HuH-7.5 (cell line): ENCODE measurements at regions not wholly inside any gene's neighbourhood (a gene's known extent, or its start where the extent isn't known, plus 50 kb on each side); places are given as distances from the start of the nearest gene placed in this dataset.
"Not testable (repeated sequence)": the region's sequence is repeated elsewhere in the genome, so short reads cannot be mapped to it uniquely, and the experiment has no call there.

ENCODE experiments used
- DNase-seq: peaks from one replicate; pipeline ENCODE4 v3.0.0; 2011; ENCODE audit warnings: low spot score

GRCh38 chr3:118168175-118168574 is 866.5 kb downstream of the IGSF11 start:
- no peak for DNase-seq

DNA sequence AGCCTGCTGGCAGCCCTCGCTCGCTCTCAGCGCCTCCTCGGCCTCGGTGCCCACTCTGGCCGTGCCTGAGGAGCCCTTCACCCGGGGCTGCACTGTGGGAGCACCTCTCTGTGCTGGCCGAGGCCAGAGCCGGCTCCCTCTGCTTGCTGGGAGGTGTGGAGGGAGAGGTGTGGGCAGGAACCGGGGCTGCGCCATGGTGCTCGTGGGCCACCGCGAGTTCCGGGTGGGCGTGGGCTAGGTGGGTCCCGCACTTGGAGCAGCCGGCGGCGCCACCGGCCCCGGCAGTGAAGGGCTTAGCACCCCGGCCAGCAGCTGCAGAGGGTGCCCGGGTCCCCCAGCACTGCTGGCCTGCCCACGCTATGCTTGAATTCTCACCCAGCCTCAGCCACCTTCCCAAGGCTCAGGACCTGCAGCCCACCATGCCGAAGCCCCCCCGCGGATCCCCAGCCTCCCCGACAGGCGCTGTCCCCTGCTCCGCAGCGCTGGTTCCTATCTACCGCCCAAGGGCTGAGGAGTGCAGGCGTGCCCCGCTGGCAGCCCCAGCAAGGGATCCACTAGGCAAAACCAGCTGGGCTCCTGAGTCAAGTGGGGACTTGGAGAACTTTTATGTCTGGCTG is 863.3 kb downstream of the IGSF11 start:
- DNase-seq, result no peak

- DNase-seq, result no peak
Measured at GRCh38 chr3:118180853-118181252, 853.8 kb downstream of the IGSF11 start.

DNA sequence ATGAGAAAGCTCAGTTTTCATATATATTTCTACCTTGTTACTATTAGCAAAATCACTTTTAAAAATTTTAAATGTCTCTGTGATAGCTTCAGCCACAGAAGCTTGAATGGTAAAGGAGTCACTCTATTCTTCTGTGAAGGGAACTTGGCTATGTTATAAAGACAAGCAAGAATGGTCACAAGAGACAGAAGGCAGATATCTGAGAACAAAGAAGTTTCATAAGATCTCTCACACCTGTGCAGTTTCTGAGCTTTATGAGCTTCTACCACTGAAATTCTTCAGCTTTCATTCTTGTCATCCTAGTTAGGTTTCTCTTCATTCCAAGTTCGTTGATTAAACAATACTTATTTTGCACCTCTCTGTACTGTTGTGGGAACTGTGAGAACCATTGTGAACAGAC is 853.4 kb downstream of the IGSF11 start:
- no peak for DNase-seq

- DNase-seq, result no peak
Measured at GRCh38 chr3:118186051-118186450, 848.6 kb downstream of the IGSF11 start.

- no peak for DNase-seq
Measured at GRCh38 chr3:118187221-118187620, 847.4 kb downstream of the IGSF11 start.

- DNase-seq, result no peak
Measured at GRCh38 chr3:118196183-118196582, 838.5 kb downstream of the IGSF11 start.

DNA sequence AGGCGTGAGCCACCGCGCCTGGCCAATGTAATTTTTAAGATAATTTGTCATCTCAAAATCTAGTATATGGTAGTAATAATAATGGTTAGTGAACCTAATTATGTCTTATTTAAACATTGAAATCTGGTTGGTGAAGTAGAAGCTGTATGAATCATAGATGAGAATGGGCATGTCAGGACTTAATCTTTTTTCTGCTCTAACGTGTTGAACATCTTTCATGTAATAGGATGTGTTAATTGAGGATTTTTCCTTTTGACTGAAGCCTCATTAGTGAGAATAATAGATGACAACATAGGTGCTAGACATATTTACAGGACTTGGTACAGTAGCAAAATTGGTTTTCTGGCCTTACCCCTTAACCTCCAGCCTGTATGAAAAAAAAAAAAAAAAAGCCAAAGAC is 835.6 kb downstream of the IGSF11 start:
- no peak for DNase-seq

- no peak for DNase-seq
Measured at GRCh38 chr3:118204052-118204656, 830.5 kb downstream of the IGSF11 start.

- no peak for DNase-seq
Measured at GRCh38 chr3:118207271-118207670, 827.4 kb downstream of the IGSF11 start.

DNA sequence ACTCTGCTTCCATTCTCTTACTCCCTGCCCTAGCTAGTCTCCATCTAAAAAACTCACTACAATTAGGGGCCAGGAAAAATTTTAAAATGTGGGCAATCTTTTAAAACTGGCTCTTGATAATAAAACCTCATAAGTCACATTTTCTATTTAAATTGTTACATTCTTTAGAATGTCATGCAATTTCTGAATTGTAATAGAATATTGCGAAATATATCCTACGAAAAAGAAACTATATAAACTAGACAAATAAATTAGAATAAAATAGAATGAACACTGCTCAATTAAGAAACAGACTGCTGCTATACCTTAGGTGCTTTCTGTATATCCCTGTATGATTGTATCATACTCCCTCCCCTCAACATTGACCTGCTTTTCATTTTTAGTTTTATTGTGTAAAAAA is 826.0 kb downstream of the IGSF11 start:
- no peak for DNase-seq

- DNase-seq, result no peak
Measured at GRCh38 chr3:118213892-118214291, 820.8 kb downstream of the IGSF11 start.

GRCh38 chr3:118226206-118226605 is 808.4 kb downstream of the IGSF11 start:
- no peak for DNase-seq

- DNase-seq, result no peak
Measured at GRCh38 chr3:118227191-118227590, 807.5 kb downstream of the IGSF11 start.

DNA sequence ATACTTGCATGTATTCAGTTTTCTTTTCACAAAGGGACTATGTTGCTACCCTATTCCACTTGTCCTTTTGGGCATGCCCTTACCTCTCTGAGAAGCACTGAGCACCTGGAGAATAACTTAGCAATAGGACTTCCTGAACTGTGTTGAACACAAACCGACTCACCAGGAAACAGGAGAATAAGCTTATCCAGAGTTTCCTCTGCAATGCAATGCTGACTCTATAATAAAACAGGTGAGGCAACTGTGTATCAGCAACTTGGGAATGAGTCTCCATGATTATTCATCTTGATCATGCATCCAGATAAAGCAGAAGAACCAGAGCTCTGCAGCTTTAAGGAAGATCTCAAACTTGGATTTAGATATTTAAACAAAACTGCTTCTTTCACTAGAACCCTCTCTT is 806.5 kb downstream of the IGSF11 start:
- no peak for DNase-seq

DNA sequence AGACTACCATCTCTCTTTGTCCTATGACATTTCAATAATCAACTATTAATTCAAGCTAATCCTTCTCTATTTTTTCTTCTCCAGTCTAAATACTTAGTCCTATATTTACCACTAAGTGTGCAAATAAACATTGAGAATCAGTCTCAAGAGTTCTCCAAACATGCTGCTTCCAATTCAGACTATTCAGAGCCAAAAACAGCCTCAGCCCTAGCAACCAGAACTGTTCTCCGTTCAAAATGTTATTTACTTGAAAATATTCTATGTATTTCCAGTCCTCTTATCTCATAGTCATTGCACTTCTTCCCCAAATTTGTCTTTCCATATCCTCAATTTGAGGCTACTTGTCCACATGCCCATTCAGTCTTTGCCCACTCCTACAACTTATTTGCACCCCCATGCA is 805.5 kb downstream of the IGSF11 start:
- no peak for DNase-seq

DNA sequence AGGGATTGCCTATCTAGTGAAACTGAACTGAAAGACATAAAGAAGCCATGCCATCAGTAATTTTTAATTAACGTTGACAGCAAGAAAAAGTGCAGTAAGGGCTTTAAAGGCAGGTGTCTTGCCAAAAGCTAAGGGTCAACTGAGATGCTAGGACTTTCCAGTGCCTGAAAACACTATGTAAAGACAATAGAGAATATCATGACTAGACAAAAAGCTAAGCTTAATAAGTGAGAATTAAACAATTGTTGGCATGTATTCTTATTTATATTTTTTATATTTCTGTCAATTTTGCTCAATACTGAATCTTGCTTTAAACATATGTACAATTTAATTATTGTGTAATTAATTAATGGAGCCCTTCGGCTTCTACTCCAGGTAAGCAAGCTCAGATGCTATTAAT is 803.1 kb downstream of the IGSF11 start:
- no peak for DNase-seq

DNA sequence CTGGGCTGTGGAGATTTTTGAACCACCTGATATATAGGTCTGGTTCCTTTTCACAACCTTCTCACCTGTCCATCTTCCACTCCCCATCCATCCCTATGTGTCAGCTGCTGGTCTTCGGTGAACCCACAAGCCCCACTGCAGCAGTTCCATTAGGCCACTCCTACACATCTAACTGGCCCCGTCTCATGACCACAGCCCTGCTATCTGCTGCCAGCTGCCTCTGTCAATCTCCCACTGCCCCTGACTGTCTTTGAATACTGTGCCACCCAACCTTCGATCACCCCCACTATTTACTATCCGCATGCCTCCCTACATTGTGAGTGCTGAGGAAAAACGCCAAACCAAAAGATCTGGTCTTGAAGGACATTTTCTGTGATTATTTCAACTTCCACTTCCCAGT is 795.4 kb downstream of the IGSF11 start:
- no peak for DNase-seq

- no peak for DNase-seq
Measured at GRCh38 chr3:118244761-118245160, 789.9 kb downstream of the IGSF11 start.

GRCh38 chr3:118245312-118245711 is 789.3 kb downstream of the IGSF11 start:
- no peak for DNase-seq

DNA sequence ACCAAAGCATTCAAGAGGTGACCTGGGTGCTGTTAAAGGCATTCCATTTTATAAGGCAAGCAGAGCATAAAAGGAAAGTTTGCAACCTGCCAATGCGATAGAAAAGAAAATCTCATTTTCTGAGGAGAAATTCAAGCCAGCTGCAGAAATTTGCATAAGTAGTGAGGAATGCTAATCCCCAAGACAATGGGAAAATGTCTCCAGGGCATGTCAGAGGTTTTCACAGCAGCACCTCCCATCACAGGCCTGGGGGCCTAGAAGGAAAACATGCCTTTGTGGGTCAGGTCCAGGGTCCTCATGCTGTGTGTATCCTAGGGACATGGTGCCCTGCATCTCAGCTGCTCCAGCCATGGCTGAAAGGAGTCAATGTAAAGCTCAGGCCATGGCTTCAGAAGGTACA is 775.8 kb downstream of the IGSF11 start:
- not testable (repeated sequence) for DNase-seq

DNA sequence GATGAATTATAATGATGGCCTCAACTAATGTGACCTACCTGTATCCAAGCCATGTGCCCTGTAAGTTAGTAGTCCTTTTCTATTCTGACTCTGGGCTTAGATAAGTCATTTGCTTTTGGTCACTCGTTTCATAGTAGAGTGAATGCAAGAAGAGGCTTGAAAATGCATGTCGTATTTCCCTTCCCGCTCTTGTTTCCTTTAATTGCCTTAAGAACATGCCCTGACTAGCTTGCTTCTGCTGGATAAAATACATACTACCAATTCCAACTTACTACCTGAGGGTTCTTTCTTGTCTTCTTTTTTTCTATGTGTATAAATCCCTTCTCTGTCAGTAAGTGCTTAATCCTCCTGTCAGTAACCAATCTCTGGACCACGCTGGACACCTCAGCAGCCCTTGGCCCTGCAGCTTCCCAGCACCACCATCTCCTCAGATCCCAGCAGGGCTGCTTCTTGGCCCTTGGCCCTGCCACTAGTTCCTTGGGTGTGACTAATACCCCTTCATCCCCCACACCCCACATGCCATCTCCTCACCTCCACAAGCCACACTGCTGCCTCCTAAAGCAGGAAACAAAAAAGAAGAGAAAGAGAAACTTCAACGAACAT is 771.7 kb downstream of the IGSF11 start:
- no peak for DNase-seq

- no peak for DNase-seq
Measured at GRCh38 chr3:118267588-118267987, 767.1 kb downstream of the IGSF11 start.
